ENCODE measurements at regions not wholly inside any gene's neighbourhood (a gene's known extent, or its start where the extent isn't known, plus 50 kb on each side); places are given as distances from the start of the nearest gene placed in this dataset.
"Not testable (repeated sequence)": the region's sequence is repeated elsewhere in the genome, so short reads cannot be mapped to it uniquely, and the experiment has no call there.

GRCh38 chr4:187000281-187000680, 276.6 kb upstream of the FAT1 start:
- no peak for TF ChIP-seq CTCF (IDR thresholded peaks at IDR 0.05; ENCODE audit: borderline replicate concordance, extremely low read depth, insufficient read depth)

GRCh38 chr4:187002133-187002532, 278.5 kb upstream of the FAT1 start:
- intact Hi-C loops (cut with DNase I); H3K36me3 ChIP-seq (ENCODE audit: control insufficient read depth in 2 of 3, insufficient read depth in 3 of 3, low read length in 3 of 3); H3K4me1 ChIP-seq (ENCODE audit: control insufficient read depth in 2 of 3, insufficient read depth in 2 of 3, low read depth in 1 of 3, low read length in 3 of 3); FAIRE-seq; H3K27ac ChIP-seq (ENCODE audit: low read depth in 2 of 2, low read length in 2 of 2); H3K27me3 ChIP-seq (ENCODE audit: control insufficient read depth, insufficient read depth, low read length); DNase-seq; H3K4me3 ChIP-seq (ENCODE audit: low read length in 3 of 3); H3K9ac ChIP-seq (ENCODE audit: low read length in 3 of 3); H3K9me3 ChIP-seq (ENCODE audit: control insufficient read depth in 2 of 3, insufficient read depth in 1 of 3, low read length in 3 of 3): not testable (repeated sequence)

More at GRCh38 chr4:187000281-187000680, 276.6 kb upstream of the FAT1 start:
- no peaks in the 10 kb centered on the region for H3K4me1 ChIP-seq (ENCODE audit: control insufficient read depth in 2 of 3, insufficient read depth in 2 of 3, low read depth in 1 of 3, low read length in 3 of 3)
- H3K36me3 ChIP-seq (ENCODE audit: control insufficient read depth in 2 of 3, insufficient read depth in 3 of 3, low read length in 3 of 3) = no peaks in the 10 kb centered on the region
- intact Hi-C loops (cut with DNase I) = no loop called here
- no peaks in the 10 kb centered on the region for H3K9me3 ChIP-seq (ENCODE audit: control insufficient read depth in 2 of 3, insufficient read depth in 1 of 3, low read length in 3 of 3)
- no peak overlapping the region for H3K27ac ChIP-seq (ENCODE audit: low read depth in 2 of 2, low read length in 2 of 2)
- no peak overlapping the region for H3K4me3 ChIP-seq (ENCODE audit: low read length in 3 of 3)
- no peak overlapping the region for H3K9ac ChIP-seq (ENCODE audit: low read length in 3 of 3)
- H3K27me3 ChIP-seq (ENCODE audit: control insufficient read depth, insufficient read depth, low read length) = no peaks in the 10 kb centered on the region
- no peak for FAIRE-seq
- DNase-seq = no peak

- Histone ChIP-seq H3K9ac (ENCODE audit: low read length in 3 of 3) (no peak overlapping the region), H3K9me3 (ENCODE audit: control insufficient read depth in 2 of 3, insufficient read depth in 1 of 3, low read length in 3 of 3) (no peaks in the 10 kb centered on the region), H3K27me3 (ENCODE audit: control insufficient read depth, insufficient read depth, low read length) (no peaks in the 10 kb centered on the region), H3K27ac (ENCODE audit: low read depth in 2 of 2, low read length in 2 of 2) (no peak overlapping the region), H3K4me3 (ENCODE audit: low read length in 3 of 3) (no peak overlapping the region), H3K36me3 (ENCODE audit: control insufficient read depth in 2 of 3, insufficient read depth in 3 of 3, low read length in 3 of 3) (no peaks in the 10 kb centered on the region), H3K4me1 (ENCODE audit: control insufficient read depth in 2 of 3, insufficient read depth in 2 of 3, low read depth in 1 of 3, low read length in 3 of 3) (peaks cover 0 to 3% (median 0%) of the 10 kb centered on the region in 3 donors)
- intact Hi-C loops (cut with DNase I) = no loop called here
- FAIRE-seq (no peak), DNase-seq (no peak)
- TF ChIP-seq CTCF (IDR thresholded peaks at IDR 0.05; ENCODE audit: borderline replicate concordance, extremely low read depth, insufficient read depth) = no peak
Measured at GRCh38 chr4:187004628-187005027, 281.0 kb upstream of the FAT1 start.

DNA sequence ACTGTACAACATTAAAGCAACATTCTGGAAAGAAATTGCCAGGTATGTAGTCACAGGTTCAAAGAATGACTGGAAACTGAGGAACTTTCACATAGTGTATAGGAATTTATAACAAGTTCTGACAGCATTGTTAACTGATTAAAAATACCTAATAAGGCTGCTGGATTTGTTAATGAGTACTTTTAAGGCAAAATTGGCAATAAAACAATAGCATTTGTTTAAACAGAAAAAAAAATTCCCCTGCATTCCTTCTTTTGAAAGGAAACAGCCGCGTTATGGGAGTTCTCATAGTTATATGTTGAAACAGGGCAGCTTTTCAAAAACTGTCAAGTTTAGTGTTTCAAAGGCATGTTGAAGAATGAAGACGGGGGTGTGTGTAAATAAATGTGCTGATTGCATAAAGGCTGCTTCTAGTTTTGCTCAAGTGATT, 282.5 kb upstream of the FAT1 start:
- intact Hi-C loops (cut with DNase I) = no loop called here
- Histone ChIP-seq H3K4me1 (ENCODE audit: control insufficient read depth in 2 of 3, insufficient read depth in 2 of 3, low read depth in 1 of 3, low read length in 3 of 3) (peaks cover 0 to 3% (median 0%) of the 10 kb centered on the region in 3 donors), H3K36me3 (ENCODE audit: control insufficient read depth in 2 of 3, insufficient read depth in 3 of 3, low read length in 3 of 3) (no peaks in the 10 kb centered on the region), H3K4me3 (ENCODE audit: low read length in 3 of 3) (no peak overlapping the region), H3K27me3 (ENCODE audit: control insufficient read depth, insufficient read depth, low read length) (no peaks in the 10 kb centered on the region), H3K9ac (ENCODE audit: low read length in 3 of 3) (no peak overlapping the region), H3K9me3 (ENCODE audit: control insufficient read depth in 2 of 3, insufficient read depth in 1 of 3, low read length in 3 of 3) (no peaks in the 10 kb centered on the region), H3K27ac (ENCODE audit: low read depth in 2 of 2, low read length in 2 of 2) (no peak overlapping the region)
- no peak for TF ChIP-seq CTCF (IDR thresholded peaks at IDR 0.05; ENCODE audit: borderline replicate concordance, extremely low read depth, insufficient read depth)
- peak in 2 of 5 donors; percentile 63 to 85 for DNase-seq
- no peak for FAIRE-seq

All from kidney (tissue), 13 donors.